Thyroid gland (tissue), 4 donors: ENCODE measurements at regions not wholly inside any gene's neighbourhood (a gene's known extent, or its start where the extent isn't known, plus 50 kb on each side); places are given as distances from the start of the nearest gene placed in this dataset.

Experiments
- CTCF ChIP-seq, 6 experiments: fragments of 200-600 bp in 3 of 6; fragments of 450-650 bp in 3 of 6; sonication (generic) in 3 of 6; IDR thresholded peaks; one replicate each; pipeline ENCODE4 v1.5.1; 2016 to 2019; ENCODE audit warnings: antibody characterized with exemption in 6 of 6, mild to moderate bottlenecking in 2 of 6, inconsistent platforms in 1 of 6, moderate library complexity in 1 of 6
- POLR2A ChIP-seq, 2 donors: fragments of 450-650 bp; IDR thresholded peaks; one replicate each; pipeline ENCODE4 v1.6.1; 2017; ENCODE audit warnings: antibody characterized with exemption in 2 of 2, mild to moderate bottlenecking in 2 of 2, moderate library complexity in 1 of 2

GRCh38 chr4:165766018-165766417 is 107.0 kb upstream of the TLL1 start:
- TF ChIP-seq POLR2A (IDR thresholded peaks at IDR 0.05) (no peak), CTCF (IDR thresholded peaks at IDR 0.05) (no peak)
